ENCODE measurements at regions not wholly inside any gene's neighbourhood (a gene's known extent, or its start where the extent isn't known, plus 50 kb on each side); places are given as distances from the start of the nearest gene placed in this dataset.

GRCh38 chr4:96102541-96103026 is 262.7 kb downstream of the PDHA2 start:
- DNase-seq: peak; percentile 37
- Histone ChIP-seq H3K79me2 (ENCODE audit: control insufficient read depth, insufficient read depth, low read length) (no peaks in the 10 kb centered on the region), H3K4me1 (ENCODE audit: control insufficient read depth, low read depth, low read length) (no peaks in the 10 kb centered on the region), H4K8ac (ENCODE audit: low read depth, low read length) (no peak overlapping the region), H3K18ac (ENCODE audit: low read length) (no peak overlapping the region), H3K79me1 (ENCODE audit: low read length) (no peaks in the 10 kb centered on the region), H3K27me3 (ENCODE audit: insufficient read depth, low read length, poor library complexity) (no peaks in the 10 kb centered on the region), H3K27ac (ENCODE audit: low read depth, low read length) (no peak overlapping the region), H3K4me3 (ENCODE audit: low read length) (no peak overlapping the region), H3K4me2 (ENCODE audit: low read length) (no peak overlapping the region), H3K23ac (ENCODE audit: low read length) (no peak overlapping the region), H3K9ac (ENCODE audit: low read length) (no peak overlapping the region), H3K36me3 (ENCODE audit: control insufficient read depth, insufficient read depth, low read length) (no peaks in the 10 kb centered on the region), H3K56ac (ENCODE audit: low read length) (no peak overlapping the region), H3K4ac (ENCODE audit: low read depth, low read length) (no peak overlapping the region), H2BK15ac (replicated peaks; ENCODE audit: low read depth) (no peak overlapping the region), H2BK120ac (ENCODE audit: low read depth, low read length) (no peak overlapping the region), H2AK5ac (ENCODE audit: low read length) (no peak overlapping the region), H2BK5ac (ENCODE audit: low read length) (no peak overlapping the region), H4K5ac (ENCODE audit: low read length) (no peak overlapping the region)
- WGBS (ENCODE audit: extremely low coverage, insufficient coverage, low lambda C conversion rate): no CpG with 5 or more reads among the region's 3 CpGs

DNA sequence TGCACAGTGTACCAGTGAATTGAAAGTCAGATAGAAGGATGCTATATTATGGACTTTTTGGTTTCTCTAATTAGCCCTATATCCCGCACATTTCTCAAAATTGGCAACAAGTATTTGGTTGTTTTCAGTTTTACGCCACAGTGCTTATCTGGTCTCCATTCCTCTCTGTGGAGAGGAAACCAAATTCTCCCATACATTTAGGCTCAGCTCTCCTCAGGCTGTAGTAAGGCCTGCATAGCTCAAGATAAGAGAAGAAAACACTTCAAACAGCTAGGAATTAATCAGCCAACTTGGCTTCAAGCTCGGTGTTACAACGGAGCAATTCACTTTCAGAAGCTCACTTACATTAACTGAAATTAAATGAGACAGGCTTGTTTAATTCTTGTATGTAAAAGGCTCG is 263.2 kb downstream of the PDHA2 start:
- no peak overlapping the region for H4K8ac ChIP-seq (ENCODE audit: low read depth, low read length)
- DNase-seq: peak; percentile 78
- H2BK120ac ChIP-seq (ENCODE audit: low read depth, low read length): no peak overlapping the region
- no CpG with 5 or more reads among the region's 5 CpGs for WGBS (ENCODE audit: extremely low coverage, insufficient coverage, low lambda C conversion rate)
- H3K23ac ChIP-seq (ENCODE audit: low read length): no peak overlapping the region
- H2BK15ac ChIP-seq (replicated peaks; ENCODE audit: low read depth): no peak overlapping the region
- no peak overlapping the region for H3K4me2 ChIP-seq (ENCODE audit: low read length)
- no peaks in the 10 kb centered on the region for H3K79me2 ChIP-seq (ENCODE audit: control insufficient read depth, insufficient read depth, low read length)
- H3K36me3 ChIP-seq (ENCODE audit: control insufficient read depth, insufficient read depth, low read length): no peaks in the 10 kb centered on the region
- H3K4ac ChIP-seq (ENCODE audit: low read depth, low read length): no peak overlapping the region
- no peak overlapping the region for H2AK5ac ChIP-seq (ENCODE audit: low read length)
- peak overlapping the region; percentile 36 for H3K27ac ChIP-seq (ENCODE audit: low read depth, low read length)
- no peak overlapping the region for H4K5ac ChIP-seq (ENCODE audit: low read length)
- no peak overlapping the region for H3K4me3 ChIP-seq (ENCODE audit: low read length)
- no peak overlapping the region for H3K56ac ChIP-seq (ENCODE audit: low read length)
- no peak overlapping the region for H3K18ac ChIP-seq (ENCODE audit: low read length)
- H3K79me1 ChIP-seq (ENCODE audit: low read length): no peaks in the 10 kb centered on the region
- H3K9ac ChIP-seq (ENCODE audit: low read length): no peak overlapping the region
- no peaks in the 10 kb centered on the region for H3K4me1 ChIP-seq (ENCODE audit: control insufficient read depth, low read depth, low read length)
- no peaks in the 10 kb centered on the region for H3K27me3 ChIP-seq (ENCODE audit: insufficient read depth, low read length, poor library complexity)
- H2BK5ac ChIP-seq (ENCODE audit: low read length): no peak overlapping the region

- no peaks in the 10 kb centered on the region for H3K27me3 ChIP-seq (ENCODE audit: insufficient read depth, low read length, poor library complexity)
- H3K23ac ChIP-seq (ENCODE audit: low read length): no peak overlapping the region
- H2BK15ac ChIP-seq (replicated peaks; ENCODE audit: low read depth): no peak overlapping the region
- H2AK5ac ChIP-seq (ENCODE audit: low read length): no peak overlapping the region
- no peaks in the 10 kb centered on the region for H3K36me3 ChIP-seq (ENCODE audit: control insufficient read depth, insufficient read depth, low read length)
- no peaks in the 10 kb centered on the region for H3K79me1 ChIP-seq (ENCODE audit: low read length)
- no peak overlapping the region for H3K4me2 ChIP-seq (ENCODE audit: low read length)
- H3K4me1 ChIP-seq (ENCODE audit: control insufficient read depth, low read depth, low read length): no peaks in the 10 kb centered on the region
- no peak overlapping the region for H2BK5ac ChIP-seq (ENCODE audit: low read length)
- H4K8ac ChIP-seq (ENCODE audit: low read depth, low read length): no peak overlapping the region
- no CpG with 5 or more reads among the region's 1 CpG for WGBS (ENCODE audit: extremely low coverage, insufficient coverage, low lambda C conversion rate)
- H3K27ac ChIP-seq (ENCODE audit: low read depth, low read length): no peak overlapping the region
- H3K9ac ChIP-seq (ENCODE audit: low read length): no peak overlapping the region
- H3K18ac ChIP-seq (ENCODE audit: low read length): no peak overlapping the region
- no peak overlapping the region for H3K4ac ChIP-seq (ENCODE audit: low read depth, low read length)
- no peaks in the 10 kb centered on the region for H3K79me2 ChIP-seq (ENCODE audit: control insufficient read depth, insufficient read depth, low read length)
- H3K56ac ChIP-seq (ENCODE audit: low read length): no peak overlapping the region
- H2BK120ac ChIP-seq (ENCODE audit: low read depth, low read length): no peak overlapping the region
- H4K5ac ChIP-seq (ENCODE audit: low read length): no peak overlapping the region
- no peak for DNase-seq
- no peak overlapping the region for H3K4me3 ChIP-seq (ENCODE audit: low read length)
Observed at GRCh38 chr4:96108146-96108545, 268.3 kb downstream of the PDHA2 start.

DNA sequence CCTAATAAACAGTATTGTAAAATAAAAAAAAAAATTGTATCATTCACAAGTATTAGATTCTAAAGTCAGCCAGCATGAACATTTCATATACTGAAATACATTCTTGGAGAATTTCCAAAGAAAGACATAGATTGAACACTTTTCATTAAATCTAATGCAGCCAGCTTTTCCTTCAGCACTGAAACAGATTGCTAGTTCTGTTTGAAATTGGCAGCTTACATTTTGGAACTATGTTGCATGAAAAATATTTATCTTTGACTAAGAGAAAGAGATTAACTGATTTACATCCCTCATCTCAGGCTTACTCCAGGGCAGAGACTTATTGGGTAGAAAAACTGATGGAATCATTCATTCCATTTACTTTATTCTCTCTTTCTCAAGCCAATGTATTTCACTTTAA is 272.7 kb downstream of the PDHA2 start:
- Histone ChIP-seq H3K27me3 (ENCODE audit: insufficient read depth, low read length, poor library complexity) (no peaks in the 10 kb centered on the region), H3K23ac (ENCODE audit: low read length) (no peak overlapping the region), H3K36me3 (ENCODE audit: control insufficient read depth, insufficient read depth, low read length) (no peaks in the 10 kb centered on the region), H2BK5ac (ENCODE audit: low read length) (no peak overlapping the region), H3K27ac (ENCODE audit: low read depth, low read length) (no peak overlapping the region), H3K4ac (ENCODE audit: low read depth, low read length) (no peak overlapping the region), H2AK5ac (ENCODE audit: low read length) (no peak overlapping the region), H3K18ac (ENCODE audit: low read length) (no peak overlapping the region), H3K4me1 (ENCODE audit: control insufficient read depth, low read depth, low read length) (no peaks in the 10 kb centered on the region), H2BK15ac (replicated peaks; ENCODE audit: low read depth) (no peak overlapping the region), H3K79me1 (ENCODE audit: low read length) (no peaks in the 10 kb centered on the region), H2BK120ac (ENCODE audit: low read depth, low read length) (no peak overlapping the region), H4K8ac (ENCODE audit: low read depth, low read length) (no peak overlapping the region), H4K5ac (ENCODE audit: low read length) (no peak overlapping the region), H3K9ac (ENCODE audit: low read length) (no peak overlapping the region), H3K56ac (ENCODE audit: low read length) (no peak overlapping the region), H3K79me2 (ENCODE audit: control insufficient read depth, insufficient read depth, low read length) (no peaks in the 10 kb centered on the region), H3K4me3 (ENCODE audit: low read length) (no peak overlapping the region), H3K4me2 (ENCODE audit: low read length) (no peak overlapping the region)
- DNase-seq: no peak

DNA sequence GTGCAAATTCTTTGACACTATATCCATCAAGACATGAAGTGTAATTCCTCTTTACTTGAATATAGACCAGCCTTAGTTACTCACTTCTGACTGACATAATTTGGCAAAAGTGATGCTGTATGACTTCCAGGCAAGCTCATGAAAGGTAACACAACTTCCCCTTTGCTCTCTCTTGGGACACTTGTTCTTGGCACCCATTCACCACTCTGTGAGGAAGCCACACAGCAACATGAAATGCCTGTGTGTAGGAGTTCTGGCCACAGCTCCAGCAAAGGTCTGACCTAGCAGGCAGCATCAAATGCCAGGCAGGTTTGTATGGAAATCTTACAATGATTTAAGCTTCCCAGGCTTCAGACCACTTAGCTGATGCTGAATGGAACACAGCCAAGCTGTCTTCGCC is 280.3 kb downstream of the PDHA2 start:
- no peak overlapping the region for H3K9ac ChIP-seq (ENCODE audit: low read length)
- no peak overlapping the region for H4K5ac ChIP-seq (ENCODE audit: low read length)
- no peak overlapping the region for H3K23ac ChIP-seq (ENCODE audit: low read length)
- no peaks in the 10 kb centered on the region for H3K4me1 ChIP-seq (ENCODE audit: control insufficient read depth, low read depth, low read length)
- H2AK5ac ChIP-seq (ENCODE audit: low read length): no peak overlapping the region
- no peak for DNase-seq
- no peak overlapping the region for H3K4me3 ChIP-seq (ENCODE audit: low read length)
- no peak overlapping the region for H3K18ac ChIP-seq (ENCODE audit: low read length)
- no peaks in the 10 kb centered on the region for H3K36me3 ChIP-seq (ENCODE audit: control insufficient read depth, insufficient read depth, low read length)
- H2BK5ac ChIP-seq (ENCODE audit: low read length): no peak overlapping the region
- no peak overlapping the region for H3K4me2 ChIP-seq (ENCODE audit: low read length)
- H3K79me1 ChIP-seq (ENCODE audit: low read length): no peaks in the 10 kb centered on the region
- H2BK15ac ChIP-seq (replicated peaks; ENCODE audit: low read depth): no peak overlapping the region
- H3K27ac ChIP-seq (ENCODE audit: low read depth, low read length): no peak overlapping the region
- H3K27me3 ChIP-seq (ENCODE audit: insufficient read depth, low read length, poor library complexity): no peaks in the 10 kb centered on the region
- no peaks in the 10 kb centered on the region for H3K79me2 ChIP-seq (ENCODE audit: control insufficient read depth, insufficient read depth, low read length)
- WGBS (ENCODE audit: extremely low coverage, insufficient coverage, low lambda C conversion rate): no CpG with 5 or more reads among the region's 1 CpG
- H3K4ac ChIP-seq (ENCODE audit: low read depth, low read length): no peak overlapping the region
- no peak overlapping the region for H4K8ac ChIP-seq (ENCODE audit: low read depth, low read length)
- H2BK120ac ChIP-seq (ENCODE audit: low read depth, low read length): no peak overlapping the region
- H3K56ac ChIP-seq (ENCODE audit: low read length): no peak overlapping the region

GRCh38 chr4:96126227-96126626 is 286.3 kb downstream of the PDHA2 start:
- H3K79me1 ChIP-seq (ENCODE audit: low read length): no peaks in the 10 kb centered on the region
- H3K4me2 ChIP-seq (ENCODE audit: low read length): no peak overlapping the region
- H3K4ac ChIP-seq (ENCODE audit: low read depth, low read length): no peak overlapping the region
- H3K4me1 ChIP-seq (ENCODE audit: control insufficient read depth, low read depth, low read length): no peaks in the 10 kb centered on the region
- H2AK5ac ChIP-seq (ENCODE audit: low read length): no peak overlapping the region
- H3K27ac ChIP-seq (ENCODE audit: low read depth, low read length): no peak overlapping the region
- H3K4me3 ChIP-seq (ENCODE audit: low read length): no peak overlapping the region
- no peak overlapping the region for H3K9ac ChIP-seq (ENCODE audit: low read length)
- no peak overlapping the region for H3K56ac ChIP-seq (ENCODE audit: low read length)
- H4K5ac ChIP-seq (ENCODE audit: low read length): no peak overlapping the region
- H4K8ac ChIP-seq (ENCODE audit: low read depth, low read length): no peak overlapping the region
- no peak overlapping the region for H3K23ac ChIP-seq (ENCODE audit: low read length)
- H2BK120ac ChIP-seq (ENCODE audit: low read depth, low read length): no peak overlapping the region
- no peak for DNase-seq
- no peaks in the 10 kb centered on the region for H3K79me2 ChIP-seq (ENCODE audit: control insufficient read depth, insufficient read depth, low read length)
- H3K36me3 ChIP-seq (ENCODE audit: control insufficient read depth, insufficient read depth, low read length): no peaks in the 10 kb centered on the region
- no CpG with 5 or more reads among the region's 24 CpGs for WGBS (ENCODE audit: extremely low coverage, insufficient coverage, low lambda C conversion rate)
- H2BK15ac ChIP-seq (replicated peaks; ENCODE audit: low read depth): no peak overlapping the region
- H3K27me3 ChIP-seq (ENCODE audit: insufficient read depth, low read length, poor library complexity): no peaks in the 10 kb centered on the region
- no peak overlapping the region for H3K18ac ChIP-seq (ENCODE audit: low read length)
- H2BK5ac ChIP-seq (ENCODE audit: low read length): no peak overlapping the region
